ENCODE measurements at regions not wholly inside any gene's neighbourhood (a gene's known extent, or its start where the extent isn't known, plus 50 kb on each side); places are given as distances from the start of the nearest gene placed in this dataset.

DNA sequence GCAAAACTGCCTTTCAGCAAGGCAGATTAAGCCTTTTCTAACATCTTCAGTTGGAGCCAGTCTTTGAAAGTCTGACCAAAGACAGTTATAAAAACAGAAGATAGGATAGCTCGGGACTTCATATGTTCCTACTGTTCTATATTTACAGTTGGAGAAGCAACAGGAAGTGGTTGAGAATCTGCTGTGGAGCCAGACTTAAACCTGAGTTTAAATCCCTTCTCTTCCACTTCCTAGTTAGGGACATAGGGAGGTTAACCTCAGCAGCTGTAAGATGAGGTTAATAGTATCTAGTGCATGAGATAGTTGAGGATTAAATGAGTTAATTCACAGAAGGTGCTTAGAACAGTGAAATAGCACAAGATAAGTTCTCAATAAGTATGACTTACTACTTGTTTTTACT lies 84.5 kb upstream of the FREM1 start:
- DNase-seq (ENCODE audit: low read depth in 1 of 2, low spot score in 1 of 2) = no peak
- no peak overlapping the region for H3K27ac ChIP-seq (replicated peaks)
- H3K4me3 ChIP-seq (replicated peaks; ENCODE audit: insufficient read depth, low read length) = no peak overlapping the region
- TF ChIP-seq SPI1 (IDR thresholded peaks at IDR 0.05; ENCODE audit: borderline replicate concordance, low read depth) (no peak), POLR2AphosphoS5 (IDR thresholded peaks at IDR 0.05; ENCODE audit: low read depth) (no peak), GABPA (IDR thresholded peaks at IDR 0.05; ENCODE audit: low read depth) (no peak)
- TF ChIP-seq, protein P1, sequence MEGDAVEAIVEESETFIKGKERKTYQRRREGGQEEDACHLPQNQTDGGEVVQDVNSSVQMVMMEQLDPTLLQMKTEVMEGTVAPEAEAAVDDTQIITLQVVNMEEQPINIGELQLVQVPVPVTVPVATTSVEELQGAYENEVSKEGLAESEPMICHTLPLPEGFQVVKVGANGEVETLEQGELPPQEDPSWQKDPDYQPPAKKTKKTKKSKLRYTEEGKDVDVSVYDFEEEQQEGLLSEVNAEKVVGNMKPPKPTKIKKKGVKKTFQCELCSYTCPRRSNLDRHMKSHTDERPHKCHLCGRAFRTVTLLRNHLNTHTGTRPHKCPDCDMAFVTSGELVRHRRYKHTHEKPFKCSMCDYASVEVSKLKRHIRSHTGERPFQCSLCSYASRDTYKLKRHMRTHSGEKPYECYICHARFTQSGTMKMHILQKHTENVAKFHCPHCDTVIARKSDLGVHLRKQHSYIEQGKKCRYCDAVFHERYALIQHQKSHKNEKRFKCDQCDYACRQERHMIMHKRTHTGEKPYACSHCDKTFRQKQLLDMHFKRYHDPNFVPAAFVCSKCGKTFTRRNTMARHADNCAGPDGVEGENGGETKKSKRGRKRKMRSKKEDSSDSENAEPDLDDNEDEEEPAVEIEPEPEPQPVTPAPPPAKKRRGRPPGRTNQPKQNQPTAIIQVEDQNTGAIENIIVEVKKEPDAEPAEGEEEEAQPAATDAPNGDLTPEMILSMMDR (IDR thresholded peaks at IDR 0.05; ENCODE audit: insufficient read depth, low read length) = no peak
- TF ChIP-seq, protein P2, sequence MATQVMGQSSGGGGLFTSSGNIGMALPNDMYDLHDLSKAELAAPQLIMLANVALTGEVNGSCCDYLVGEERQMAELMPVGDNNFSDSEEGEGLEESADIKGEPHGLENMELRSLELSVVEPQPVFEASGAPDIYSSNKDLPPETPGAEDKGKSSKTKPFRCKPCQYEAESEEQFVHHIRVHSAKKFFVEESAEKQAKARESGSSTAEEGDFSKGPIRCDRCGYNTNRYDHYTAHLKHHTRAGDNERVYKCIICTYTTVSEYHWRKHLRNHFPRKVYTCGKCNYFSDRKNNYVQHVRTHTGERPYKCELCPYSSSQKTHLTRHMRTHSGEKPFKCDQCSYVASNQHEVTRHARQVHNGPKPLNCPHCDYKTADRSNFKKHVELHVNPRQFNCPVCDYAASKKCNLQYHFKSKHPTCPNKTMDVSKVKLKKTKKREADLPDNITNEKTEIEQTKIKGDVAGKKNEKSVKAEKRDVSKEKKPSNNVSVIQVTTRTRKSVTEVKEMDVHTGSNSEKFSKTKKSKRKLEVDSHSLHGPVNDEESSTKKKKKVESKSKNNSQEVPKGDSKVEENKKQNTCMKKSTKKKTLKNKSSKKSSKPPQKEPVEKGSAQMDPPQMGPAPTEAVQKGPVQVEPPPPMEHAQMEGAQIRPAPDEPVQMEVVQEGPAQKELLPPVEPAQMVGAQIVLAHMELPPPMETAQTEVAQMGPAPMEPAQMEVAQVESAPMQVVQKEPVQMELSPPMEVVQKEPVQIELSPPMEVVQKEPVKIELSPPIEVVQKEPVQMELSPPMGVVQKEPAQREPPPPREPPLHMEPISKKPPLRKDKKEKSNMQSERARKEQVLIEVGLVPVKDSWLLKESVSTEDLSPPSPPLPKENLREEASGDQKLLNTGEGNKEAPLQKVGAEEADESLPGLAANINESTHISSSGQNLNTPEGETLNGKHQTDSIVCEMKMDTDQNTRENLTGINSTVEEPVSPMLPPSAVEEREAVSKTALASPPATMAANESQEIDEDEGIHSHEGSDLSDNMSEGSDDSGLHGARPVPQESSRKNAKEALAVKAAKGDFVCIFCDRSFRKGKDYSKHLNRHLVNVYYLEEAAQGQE (IDR thresholded peaks at IDR 0.05; ENCODE audit: insufficient replicate concordance, low read depth) = no peak
- H3K27me3 ChIP-seq (ENCODE audit: insufficient read depth, poor library complexity, severe bottlenecking) = no peaks in the 10 kb centered on the region

DNA sequence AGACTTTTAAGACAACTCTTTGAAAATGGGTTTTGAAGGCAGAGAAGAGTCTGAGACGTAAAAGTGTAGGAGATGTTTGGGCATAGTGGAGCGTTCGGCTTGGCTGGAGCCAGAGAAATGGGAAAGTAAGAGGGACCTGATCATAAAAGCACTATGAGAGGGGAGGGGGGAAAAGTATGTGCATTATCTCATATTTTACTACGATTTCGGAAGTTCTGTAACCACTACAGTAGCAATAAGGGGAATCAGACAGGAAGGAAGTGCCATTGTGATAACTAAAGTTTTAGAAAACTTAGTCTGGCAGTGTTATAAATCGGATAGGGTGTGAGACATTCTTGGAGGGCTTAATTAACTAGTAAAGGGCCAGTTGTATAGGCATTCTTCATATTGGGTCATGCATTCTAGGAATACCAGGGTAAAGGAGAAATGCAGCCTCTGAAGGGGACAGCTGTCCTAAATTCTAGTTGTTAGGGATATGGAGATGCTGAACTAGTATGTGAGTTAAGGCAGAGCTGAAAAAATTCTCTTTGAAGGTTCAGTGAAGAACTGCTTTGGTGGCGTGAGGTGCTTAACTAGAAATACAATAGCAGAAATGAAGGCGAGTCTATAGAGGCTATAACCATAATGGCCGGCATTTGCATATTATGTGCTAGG lies 83.8 kb upstream of the FREM1 start:
- Histone ChIP-seq H3K27ac (replicated peaks) (no peak overlapping the region), H3K27me3 (ENCODE audit: insufficient read depth, poor library complexity, severe bottlenecking) (no peaks in the 10 kb centered on the region), H3K4me3 (replicated peaks; ENCODE audit: insufficient read depth, low read length) (no peak overlapping the region)
- no peak for DNase-seq (ENCODE audit: low read depth in 1 of 2, low spot score in 1 of 2)
- no peak for TF ChIP-seq POLR2AphosphoS5 (IDR thresholded peaks at IDR 0.05; ENCODE audit: low read depth)
- TF ChIP-seq, protein P2 (IDR thresholded peaks at IDR 0.05; ENCODE audit: insufficient replicate concordance, low read depth) = no peak

GRCh38 chr9:14993061-14993800 lies 83.0 kb upstream of the FREM1 start:
- TF ChIP-seq POLR2AphosphoS5 (IDR thresholded peaks at IDR 0.05; ENCODE audit: low read depth) (no peak), GABPA (IDR thresholded peaks at IDR 0.05; ENCODE audit: low read depth) (no peak), SPI1 (IDR thresholded peaks at IDR 0.05; ENCODE audit: borderline replicate concordance, low read depth) (no peak)
- Histone ChIP-seq H3K4me3 (replicated peaks; ENCODE audit: insufficient read depth, low read length) (no peak overlapping the region), H3K27me3 (ENCODE audit: insufficient read depth, poor library complexity, severe bottlenecking) (no peaks in the 10 kb centered on the region), H3K27ac (replicated peaks) (no peak overlapping the region)
- DNase-seq (ENCODE audit: low read depth in 1 of 2, low spot score in 1 of 2) = no peak

DNA sequence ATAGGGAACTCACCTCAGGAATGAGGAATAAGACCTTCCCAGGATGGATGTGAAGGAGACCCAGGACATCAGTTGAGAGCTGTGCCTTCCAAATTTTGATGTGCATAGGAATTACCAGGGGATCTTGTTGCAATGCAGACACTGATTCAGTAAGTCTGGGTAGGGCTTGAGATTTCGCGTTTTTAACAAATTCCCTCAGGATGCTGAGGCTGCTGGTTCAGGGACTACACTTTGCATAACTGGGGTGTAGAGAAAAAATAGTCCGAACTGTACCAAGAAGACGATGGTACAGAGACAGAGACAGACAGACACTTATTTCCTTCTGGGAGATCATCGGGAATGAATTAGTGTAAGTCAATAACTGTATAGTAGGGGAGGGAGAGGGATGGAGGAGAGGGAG lies 82.3 kb upstream of the FREM1 start:
- Histone ChIP-seq H3K4me3 (replicated peaks; ENCODE audit: insufficient read depth, low read length) (no peak overlapping the region), H3K27me3 (ENCODE audit: insufficient read depth, poor library complexity, severe bottlenecking) (no peaks in the 10 kb centered on the region), H3K27ac (replicated peaks) (no peak overlapping the region)
- TF ChIP-seq, protein P2 (IDR thresholded peaks at IDR 0.05; ENCODE audit: insufficient replicate concordance, low read depth) = no peak
- TF ChIP-seq SPI1 (IDR thresholded peaks at IDR 0.05; ENCODE audit: borderline replicate concordance, low read depth) (no peak), POLR2AphosphoS5 (IDR thresholded peaks at IDR 0.05; ENCODE audit: low read depth) (no peak), GABPA (IDR thresholded peaks at IDR 0.05; ENCODE audit: low read depth) (no peak)
- TF ChIP-seq, protein P1 (IDR thresholded peaks at IDR 0.05; ENCODE audit: insufficient read depth, low read length) = no peak
- DNase-seq (ENCODE audit: low read depth in 1 of 2, low spot score in 1 of 2) = no peak

Data from HL-60 (cell line).